GM21528 (cell line): ENCODE measurements at regions not wholly inside any gene's neighbourhood (a gene's known extent, or its start where the extent isn't known, plus 50 kb on each side); places are given as distances from the start of the nearest gene placed in this dataset.
A peak's percentile ranks its signal among the peaks of the same experiment; 100 is the strongest.

ENCODE experiments used
- ATAC-seq: cut with Tn5 transposase; IDR thresholded peaks from one replicate; pipeline ENCODE4 v1.9.1; 2021; ENCODE audit warnings: mild to moderate bottlenecking, moderate library complexity; ENCODE audit not compliant: unreplicated experiment, low FRiP score

GRCh38 chrX:113545040-113545439 is 704.4 kb upstream of the AMOT start:
- no peak for ATAC-seq

- no peak for ATAC-seq
These were observed 699.1 kb upstream of the AMOT start for GRCh38 chrX:113539599-113540356.

GRCh38 chrX:113529426-113530013 is 688.9 kb upstream of the AMOT start:
- no peak for ATAC-seq

- ATAC-seq: peak; percentile 100
These were observed 682.2 kb upstream of the AMOT start for GRCh38 chrX:113522814-113523213.

- ATAC-seq: no peak
These were observed 674.3 kb upstream of the AMOT start for GRCh38 chrX:113514906-113515305.

GRCh38 chrX:113512700-113513395 is 672.2 kb upstream of the AMOT start:
- ATAC-seq: no peak

GRCh38 chrX:113510586-113510985 is 670.0 kb upstream of the AMOT start:
- ATAC-seq: no peak

GRCh38 chrX:113492895-113493294 is 652.3 kb upstream of the AMOT start:
- ATAC-seq: no peak

- ATAC-seq: peak; percentile 78
These were observed 632.8 kb upstream of the AMOT start for GRCh38 chrX:113473418-113473817.

- peak; percentile 78 for ATAC-seq
These were observed 632.4 kb upstream of the AMOT start for GRCh38 chrX:113473015-113473414.

- no peak for ATAC-seq
These were observed 629.5 kb upstream of the AMOT start for GRCh38 chrX:113470166-113470565.

GRCh38 chrX:113457719-113458118 is 617.1 kb upstream of the AMOT start:
- no peak for ATAC-seq

GRCh38 chrX:113455582-113455981 is 615.0 kb upstream of the AMOT start:
- no peak for ATAC-seq

- no peak for ATAC-seq
These were observed 588.4 kb upstream of the AMOT start for GRCh38 chrX:113429011-113429410.

GRCh38 chrX:113422323-113422722 is 581.7 kb upstream of the AMOT start:
- ATAC-seq: no peak

- ATAC-seq: no peak
These were observed 580.8 kb upstream of the AMOT start for GRCh38 chrX:113421432-113421831.

- no peak for ATAC-seq
These were observed 571.5 kb upstream of the AMOT start for GRCh38 chrX:113412106-113412505.

- ATAC-seq: no peak
These were observed 568.2 kb upstream of the AMOT start for GRCh38 chrX:113408843-113409242.

GRCh38 chrX:113400193-113400704 is 559.6 kb upstream of the AMOT start:
- ATAC-seq: no peak

- no peak for ATAC-seq
These were observed 559.0 kb upstream of the AMOT start for GRCh38 chrX:113399506-113400192.

GRCh38 chrX:113392355-113392754 is 551.7 kb upstream of the AMOT start:
- no peak for ATAC-seq
